H9 (cell line): ENCODE measurements at regions not wholly inside any gene's neighbourhood (a gene's known extent, or its start where the extent isn't known, plus 50 kb on each side); places are given as distances from the start of the nearest gene placed in this dataset.

Source experiments
- DNase-seq: peaks from one replicate; pipeline ENCODE4 v3.0.0-alpha.2; 2017
- H2AFZ ChIP-seq: one replicate; pipeline ENCODE4 v1.6.1; 2013; ENCODE audit warnings: mild to moderate bottlenecking, low read length, control low read depth, moderate library complexity
- H2AK5ac ChIP-seq: 2 replicates; pipeline ENCODE4 v1.6.1; 2013; ENCODE audit warnings: low read length, control low read depth, mixed read lengths; ENCODE audit not compliant: insufficient read length
- H2BK120ac ChIP-seq: one replicate; pipeline ENCODE4 v1.6.1; 2013; ENCODE audit warnings: low read depth, mild to moderate bottlenecking, low read length, control low read depth, inconsistent platforms; ENCODE audit not compliant: poor library complexity, severe bottlenecking
- H2BK12ac ChIP-seq: 2 replicates; pipeline ENCODE4 v1.6.1; 2013; ENCODE audit warnings: low read length, control low read depth, mixed read lengths, low read depth; ENCODE audit not compliant: insufficient read length
- H2BK15ac ChIP-seq: 2 replicates; pipeline ENCODE4 v1.6.1; 2013; ENCODE audit warnings: low read depth, low read length, control low read depth
- H2BK20ac ChIP-seq: one replicate; pipeline ENCODE4 v1.6.1; 2013; ENCODE audit warnings: low read depth, mild to moderate bottlenecking, low read length, control low read depth, inconsistent platforms; ENCODE audit not compliant: poor library complexity, severe bottlenecking
- H2BK5ac ChIP-seq: 2 replicates; pipeline ENCODE4 v1.6.1; 2013; ENCODE audit warnings: low read length, control low read depth, mixed read lengths; ENCODE audit not compliant: insufficient read length
- H3K14ac ChIP-seq: 2 replicates; pipeline ENCODE4 v1.6.1; 2013; ENCODE audit warnings: low read length, control low read depth; ENCODE audit not compliant: insufficient read depth
- H3K18ac ChIP-seq: 2 replicates; pipeline ENCODE4 v1.6.1; 2013; ENCODE audit warnings: low read depth, mild to moderate bottlenecking, mixed read lengths, low read length, control low read depth; ENCODE audit not compliant: insufficient read length
- H3K23ac ChIP-seq: 2 replicates; pipeline ENCODE4 v1.6.1; 2013; ENCODE audit warnings: low read length, control low read depth, mixed read lengths, low read depth; ENCODE audit not compliant: insufficient read length
- H3K23me2 ChIP-seq: 2 replicates; pipeline ENCODE4 v1.6.1; 2013; ENCODE audit warnings: low read depth, mild to moderate bottlenecking, mixed read lengths, low read length, control low read depth; ENCODE audit not compliant: insufficient read length, poor library complexity, severe bottlenecking
- H3K27ac ChIP-seq: 2 replicates; pipeline ENCODE4 v1.5.1; 2013; ENCODE audit warnings: low read length, control low read depth, mixed read lengths, low read depth; ENCODE audit not compliant: insufficient read length
- H3K27me3 ChIP-seq: 2 replicates; pipeline ENCODE4 v1.6.1; 2013; ENCODE audit warnings: low read length, control low read depth, inconsistent platforms; ENCODE audit not compliant: insufficient read depth
- H3K4ac ChIP-seq: 2 replicates; pipeline ENCODE4 v1.6.1; 2013; ENCODE audit warnings: low read depth, mild to moderate bottlenecking, control low read depth, inconsistent platforms, low read length, moderate library complexity
- H3K4me1 ChIP-seq: 2 replicates; pipeline ENCODE4 v1.6.1; 2013; ENCODE audit warnings: low read length, control low read depth, inconsistent platforms; ENCODE audit not compliant: insufficient read depth
- H3K4me2 ChIP-seq: 2 replicates; pipeline ENCODE4 v1.6.1; 2013; ENCODE audit warnings: low read length, control low read depth, mixed read lengths; ENCODE audit not compliant: insufficient read length, insufficient read depth
- H3K56ac ChIP-seq: 2 replicates; pipeline ENCODE4 v1.6.1; 2013; ENCODE audit warnings: low read depth, mild to moderate bottlenecking, mixed read lengths, low read length, control low read depth; ENCODE audit not compliant: insufficient read length
- H3K79me1 ChIP-seq: 2 replicates; pipeline ENCODE4 v1.6.1; 2013; ENCODE audit warnings: low read depth, mild to moderate bottlenecking, moderate library complexity, low read length, control low read depth, inconsistent platforms; ENCODE audit not compliant: insufficient read depth, poor library complexity, severe bottlenecking
- H3K79me2 ChIP-seq: 2 replicates; pipeline ENCODE4 v1.6.1; 2013; ENCODE audit warnings: low read length, control low read depth, inconsistent platforms; ENCODE audit not compliant: insufficient read depth
- H3K9ac ChIP-seq: 2 replicates; pipeline ENCODE4 v1.6.1; 2013; ENCODE audit warnings: low read length, control low read depth, mixed read lengths; ENCODE audit not compliant: insufficient read length; ENCODE audit errors: extremely low read depth
- H3K9me3 ChIP-seq: one replicate; pipeline ENCODE4 v1.6.1; 2013; ENCODE audit warnings: low read depth, low read length, inconsistent platforms; ENCODE audit not compliant: control insufficient read depth
- H3T11ph ChIP-seq: one replicate; pipeline ENCODE4 v1.6.1; 2013; ENCODE audit warnings: mild to moderate bottlenecking, low read length, control low read depth, inconsistent platforms
- H4K20me1 ChIP-seq: one replicate; pipeline ENCODE4 v1.6.1; 2013; ENCODE audit not compliant: control insufficient read depth, insufficient read length, insufficient read depth
- H4K5ac ChIP-seq: 2 replicates; pipeline ENCODE4 v1.6.1; 2013; ENCODE audit warnings: low read depth, mild to moderate bottlenecking, mixed read lengths, low read length, control low read depth; ENCODE audit not compliant: insufficient read length
- H4K8ac ChIP-seq: replicated peaks from 2 replicates; pipeline ENCODE4 v1.6.1; 2013; ENCODE audit warnings: low read length, control low read depth, mixed read lengths, low read depth; ENCODE audit not compliant: insufficient read length
- H4K91ac ChIP-seq: 2 replicates; pipeline ENCODE4 v1.6.1; 2013; ENCODE audit warnings: low read depth, mild to moderate bottlenecking, moderate library complexity, mixed read lengths, low read length, control low read depth; ENCODE audit not compliant: insufficient read length
- H3K27ac Mint-ChIP-seq, 3 experiments: 2 replicates in 2 of 3; 3 replicates in 1 of 3; pipeline ENCODE4 v1.8.0; 2020 to 2021; ENCODE audit warnings: mixed read lengths in 3 of 3, mild to moderate bottlenecking in 1 of 3, moderate library complexity in 1 of 3
- H3K27me3 Mint-ChIP-seq: 2 replicates; pipeline ENCODE4 v1.8.0; 2021; ENCODE audit warnings: low read depth, mild to moderate bottlenecking, moderate library complexity, mixed read lengths
- H3K36me3 Mint-ChIP-seq, 3 experiments: 2 replicates in 2 of 3; 3 replicates in 1 of 3; pipeline ENCODE4 v1.8.0; 2020 to 2021; ENCODE audit warnings: low read depth in 3 of 3, mixed read lengths in 3 of 3; ENCODE audit not compliant: insufficient read depth in 1 of 3
- H3K4me1 Mint-ChIP-seq, 2 experiments: 2 replicates each; pipeline ENCODE4 v1.8.0; 2020; ENCODE audit warnings: mixed read lengths in 2 of 2
- H3K4me3 Mint-ChIP-seq, 2 experiments: 2 replicates in 1 of 2; 3 replicates in 1 of 2; pipeline ENCODE4 v1.8.0; 2020 to 2021; ENCODE audit warnings: mild to moderate bottlenecking in 2 of 2, mixed read lengths in 2 of 2, moderate library complexity in 1 of 2
- H3K9me3 Mint-ChIP-seq, 2 experiments: 2 replicates in 1 of 2; 3 replicates in 1 of 2; pipeline ENCODE4 v1.8.0; 2020; ENCODE audit warnings: mild to moderate bottlenecking in 2 of 2, mixed read lengths in 2 of 2, moderate library complexity in 1 of 2
- WGBS: extraction: QIAGEN DNeasy Blood & Tissue Kit; methylation state at CpG from one replicate; pipeline ENCODE4 v1.1.7; 2013; ENCODE audit warnings: missing lambda C conversion rate, low lambda C conversion rate, mixed read lengths; ENCODE audit not compliant: insufficient read length; ENCODE audit errors: extremely low coverage; 5-methylcytosine and 5-hydroxymethylcytosine counted together
- TF ChIP-seq, protein P1 (sequence below): fragments of 200-600 bp; sonication (generic); conservative IDR thresholded peaks from 3 replicates; pipeline ENCODE4 v1.8.0; 2021; ENCODE audit warnings: antibody characterized with exemption, mild to moderate bottlenecking

DNA sequence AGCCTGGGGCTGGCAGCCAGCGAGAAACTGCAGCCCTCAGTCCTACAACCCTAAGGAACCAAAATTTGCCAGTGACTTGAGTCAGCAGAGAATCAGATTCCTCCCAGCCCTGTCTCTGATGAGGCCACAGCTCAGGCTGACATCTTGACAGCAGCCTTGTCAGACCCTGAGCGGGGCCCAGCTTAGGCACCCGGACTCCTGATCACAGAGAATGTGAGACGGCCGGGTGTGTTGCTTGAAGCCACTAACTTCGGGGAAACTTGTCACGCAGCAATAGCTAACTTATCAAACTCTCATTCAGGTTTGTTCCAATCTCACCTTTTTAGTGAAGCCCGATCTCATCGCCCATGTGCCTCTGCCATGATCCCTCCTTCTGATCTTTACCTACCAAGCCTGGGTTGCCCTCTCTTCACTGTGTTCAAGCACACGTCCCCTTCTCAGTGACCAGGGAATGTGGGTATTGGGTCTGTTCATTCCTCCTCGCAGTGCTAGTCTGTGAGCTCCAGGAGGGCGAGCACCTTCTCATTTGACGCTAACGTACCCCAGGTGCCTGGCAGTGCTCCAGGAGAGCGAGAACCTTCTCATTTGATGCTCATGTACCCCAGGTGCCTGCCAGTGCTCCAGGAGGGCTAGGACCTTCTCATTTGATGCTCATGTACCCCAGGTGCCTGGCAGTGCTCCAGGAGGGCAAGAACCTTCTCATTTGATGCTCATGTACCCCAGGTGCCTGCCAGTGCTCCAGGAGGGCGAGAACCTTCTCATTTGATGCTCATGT, 280.7 kb downstream of the BRD1 start:
- Histone ChIP-seq H2BK20ac (no peak overlapping the region), H2BK120ac (no peak overlapping the region), H3K9ac (no peak overlapping the region), H2BK12ac (no peak overlapping the region), H3K79me1 (no peaks in the 10 kb centered on the region), H4K91ac (no peak overlapping the region), H3K56ac (no peak overlapping the region), H4K20me1 (no peaks in the 10 kb centered on the region), H2AK5ac (no peak overlapping the region), H3K23ac (no peak overlapping the region), H3K79me2 (no peaks in the 10 kb centered on the region), H3K23me2 (no peaks in the 10 kb centered on the region), H3K4me2 (no peak overlapping the region), H3T11ph (no peak overlapping the region), H2AFZ (no peak overlapping the region), H3K27ac (no peak overlapping the region), H3K9me3 (peaks cover 8% of the 10 kb centered on the region), H4K8ac (no peak overlapping the region), H2BK5ac (no peak overlapping the region), H3K14ac (no peak overlapping the region), H2BK15ac (no peak overlapping the region), H3K4me1 (no peaks in the 10 kb centered on the region), H4K5ac (no peak overlapping the region), H3K4ac (no peak overlapping the region), H3K27me3 (no peaks in the 10 kb centered on the region), H3K18ac (no peak overlapping the region)
- no peak overlapping the region for H3K4me3 Mint-ChIP-seq
- TF ChIP-seq, protein P1, sequence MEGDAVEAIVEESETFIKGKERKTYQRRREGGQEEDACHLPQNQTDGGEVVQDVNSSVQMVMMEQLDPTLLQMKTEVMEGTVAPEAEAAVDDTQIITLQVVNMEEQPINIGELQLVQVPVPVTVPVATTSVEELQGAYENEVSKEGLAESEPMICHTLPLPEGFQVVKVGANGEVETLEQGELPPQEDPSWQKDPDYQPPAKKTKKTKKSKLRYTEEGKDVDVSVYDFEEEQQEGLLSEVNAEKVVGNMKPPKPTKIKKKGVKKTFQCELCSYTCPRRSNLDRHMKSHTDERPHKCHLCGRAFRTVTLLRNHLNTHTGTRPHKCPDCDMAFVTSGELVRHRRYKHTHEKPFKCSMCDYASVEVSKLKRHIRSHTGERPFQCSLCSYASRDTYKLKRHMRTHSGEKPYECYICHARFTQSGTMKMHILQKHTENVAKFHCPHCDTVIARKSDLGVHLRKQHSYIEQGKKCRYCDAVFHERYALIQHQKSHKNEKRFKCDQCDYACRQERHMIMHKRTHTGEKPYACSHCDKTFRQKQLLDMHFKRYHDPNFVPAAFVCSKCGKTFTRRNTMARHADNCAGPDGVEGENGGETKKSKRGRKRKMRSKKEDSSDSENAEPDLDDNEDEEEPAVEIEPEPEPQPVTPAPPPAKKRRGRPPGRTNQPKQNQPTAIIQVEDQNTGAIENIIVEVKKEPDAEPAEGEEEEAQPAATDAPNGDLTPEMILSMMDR = no peak
- no peak overlapping the region for H3K27ac Mint-ChIP-seq
- no peak for DNase-seq
- H3K27me3 Mint-ChIP-seq = peaks cover 14% of the 10 kb centered on the region
- no CpG with 5 or more reads among the region's 16 CpGs for WGBS
- peaks cover 9 to 17% (median 10%) of the 10 kb centered on the region in 3 experiments for H3K36me3 Mint-ChIP-seq
- peaks cover 15% of the 10 kb centered on the region in 2 experiments for H3K4me1 Mint-ChIP-seq
- peaks cover 12 to 19% of the 10 kb centered on the region in 2 experiments for H3K9me3 Mint-ChIP-seq
